ENCODE measurements at regions not wholly inside any gene's neighbourhood (a gene's known extent, or its start where the extent isn't known, plus 50 kb on each side); places are given as distances from the start of the nearest gene placed in this dataset.

GRCh38 chr7:46391231-46392201 is 470.4 kb upstream of the IGFBP3 start:
- Mint-ChIP-seq H3K9me3 (peaks cover 2% of the 10 kb centered on the region), H3K4me1 (no peaks in the 10 kb centered on the region), H3K4me3 (no peak overlapping the region), H3K36me3 (ENCODE audit: low read depth) (no peaks in the 10 kb centered on the region), H3K27ac (no peak overlapping the region), H3K27me3 (no peaks in the 10 kb centered on the region)
- no peak for DNase-seq
- POLR2A ChIA-PET: no interaction called here
- CTCF ChIA-PET: no interaction called here

- Mint-ChIP-seq H3K9me3 (peaks cover 2% of the 10 kb centered on the region), H3K27ac (no peak overlapping the region), H3K36me3 (ENCODE audit: low read depth) (no peaks in the 10 kb centered on the region), H3K4me1 (no peaks in the 10 kb centered on the region), H3K4me3 (no peak overlapping the region), H3K27me3 (no peaks in the 10 kb centered on the region)
- CTCF ChIA-PET: no interaction called here
- DNase-seq: no peak
- POLR2A ChIA-PET: no interaction called here
Observed at GRCh38 chr7:46390042-46390441, 469.0 kb upstream of the IGFBP3 start.

- no peak overlapping the region for H3K27ac Mint-ChIP-seq
- H3K27me3 Mint-ChIP-seq: no peaks in the 10 kb centered on the region
- CTCF ChIA-PET: no interaction called here
- peaks cover 2% of the 10 kb centered on the region for H3K9me3 Mint-ChIP-seq
- H3K4me3 Mint-ChIP-seq: no peak overlapping the region
- no peaks in the 10 kb centered on the region for H3K36me3 Mint-ChIP-seq (ENCODE audit: low read depth)
- POLR2A ChIA-PET: no interaction called here
- DNase-seq: no peak
- H3K4me1 Mint-ChIP-seq: no peaks in the 10 kb centered on the region
Observed at GRCh38 chr7:46389146-46389545, 468.1 kb upstream of the IGFBP3 start.

- H3K36me3 Mint-ChIP-seq (ENCODE audit: low read depth): no peaks in the 10 kb centered on the region
- no peaks in the 10 kb centered on the region for H3K4me1 Mint-ChIP-seq
- POLR2A ChIA-PET: no interaction called here
- no peak overlapping the region for H3K4me3 Mint-ChIP-seq
- H3K27ac Mint-ChIP-seq: no peak overlapping the region
- no peaks in the 10 kb centered on the region for H3K27me3 Mint-ChIP-seq
- DNase-seq: no peak
- CTCF ChIA-PET: no interaction called here
- H3K9me3 Mint-ChIP-seq: peaks cover 2% of the 10 kb centered on the region
Observed at GRCh38 chr7:46387646-46388045, 466.6 kb upstream of the IGFBP3 start.

- Mint-ChIP-seq H3K27ac (no peak overlapping the region), H3K36me3 (ENCODE audit: low read depth) (no peaks in the 10 kb centered on the region), H3K27me3 (no peaks in the 10 kb centered on the region), H3K4me3 (no peak overlapping the region), H3K9me3 (peaks cover 2% of the 10 kb centered on the region), H3K4me1 (no peaks in the 10 kb centered on the region)
- ChIA-PET CTCF (no interaction called here), POLR2A (no interaction called here)
- DNase-seq: no peak
Observed at GRCh38 chr7:46386428-46387399, 465.6 kb upstream of the IGFBP3 start.

- Mint-ChIP-seq H3K27me3 (no peaks in the 10 kb centered on the region), H3K4me1 (no peaks in the 10 kb centered on the region)
- POLR2A ChIA-PET: no interaction called here
Observed at GRCh38 chr7:46385662-46386309, 464.7 kb upstream of the IGFBP3 start.

GRCh38 chr7:46383605-46384004 is 462.5 kb upstream of the IGFBP3 start:
- Mint-ChIP-seq H3K27ac (no peak overlapping the region), H3K9me3 (peaks cover 2% of the 10 kb centered on the region), H3K4me3 (no peak overlapping the region), H3K4me1 (no peaks in the 10 kb centered on the region), H3K27me3 (no peaks in the 10 kb centered on the region), H3K36me3 (ENCODE audit: low read depth) (no peaks in the 10 kb centered on the region)
- DNase-seq: no peak
- ChIA-PET POLR2A (no interaction called here), CTCF (no interaction called here)

More at GRCh38 chr7:46385662-46386309, 464.7 kb upstream of the IGFBP3 start:
- CTCF ChIA-PET: no interaction called here
- DNase-seq: no peak
- Mint-ChIP-seq H3K27ac (no peak overlapping the region), H3K4me3 (no peak overlapping the region), H3K36me3 (ENCODE audit: low read depth) (no peaks in the 10 kb centered on the region), H3K9me3 (peaks cover 2% of the 10 kb centered on the region)

GRCh38 chr7:46369933-46370654 is 449.0 kb upstream of the IGFBP3 start:
- Mint-ChIP-seq H3K36me3 (ENCODE audit: low read depth) (no peaks in the 10 kb centered on the region), H3K9me3 (no peaks in the 10 kb centered on the region), H3K4me1 (no peaks in the 10 kb centered on the region), H3K27me3 (no peaks in the 10 kb centered on the region), H3K27ac (no peak overlapping the region), H3K4me3 (no peak overlapping the region)
- ChIA-PET POLR2A (no interaction called here), CTCF (interaction anchor here (0.6 kb wide), 1 partner anchor 10 kb away, joined by 4 read pairs; no protein-coding TSS in a partner anchor)
- no peak for DNase-seq

- POLR2A ChIA-PET: no interaction called here
- CTCF ChIA-PET: no interaction called here
- H3K9me3 Mint-ChIP-seq: no peaks in the 10 kb centered on the region
- H3K4me3 Mint-ChIP-seq: no peak overlapping the region
- H3K27me3 Mint-ChIP-seq: no peaks in the 10 kb centered on the region
- DNase-seq: no peak
- no peaks in the 10 kb centered on the region for H3K36me3 Mint-ChIP-seq (ENCODE audit: low read depth)
- H3K27ac Mint-ChIP-seq: no peak overlapping the region
- no peaks in the 10 kb centered on the region for H3K4me1 Mint-ChIP-seq
Observed at GRCh38 chr7:46368871-46369270, 447.8 kb upstream of the IGFBP3 start.

- DNase-seq: no peak
- Mint-ChIP-seq H3K4me3 (no peak overlapping the region), H3K27ac (no peak overlapping the region), H3K9me3 (no peaks in the 10 kb centered on the region), H3K36me3 (ENCODE audit: low read depth) (no peaks in the 10 kb centered on the region), H3K4me1 (no peaks in the 10 kb centered on the region), H3K27me3 (no peaks in the 10 kb centered on the region)
- ChIA-PET CTCF (interaction anchor here (0.7 kb wide), 1 partner anchor 498 kb away, joined by 3 read pairs; no protein-coding TSS in a partner anchor), POLR2A (interaction anchor here (0.6 kb wide), 1 partner anchor 395 kb away, joined by 4 read pairs; no protein-coding TSS in a partner anchor)
Observed at GRCh38 chr7:46366526-46366925, 445.5 kb upstream of the IGFBP3 start.

- POLR2A ChIA-PET: no interaction called here
- DNase-seq: no peak
- no peaks in the 10 kb centered on the region for H3K4me1 Mint-ChIP-seq
- no peaks in the 10 kb centered on the region for H3K9me3 Mint-ChIP-seq
- H3K4me3 Mint-ChIP-seq: no peak overlapping the region
- H3K36me3 Mint-ChIP-seq (ENCODE audit: low read depth): no peaks in the 10 kb centered on the region
- no peak overlapping the region for H3K27ac Mint-ChIP-seq
- CTCF ChIA-PET: no interaction called here
- H3K27me3 Mint-ChIP-seq: no peaks in the 10 kb centered on the region
Observed at GRCh38 chr7:46363688-46364087, 442.6 kb upstream of the IGFBP3 start.

- CTCF ChIA-PET: no interaction called here
Observed at GRCh38 chr7:46360811-46361210, 439.7 kb upstream of the IGFBP3 start.

More at GRCh38 chr7:46360811-46361210, 439.7 kb upstream of the IGFBP3 start:
- Mint-ChIP-seq H3K27me3 (no peaks in the 10 kb centered on the region), H3K9me3 (no peaks in the 10 kb centered on the region), H3K4me1 (no peaks in the 10 kb centered on the region), H3K36me3 (ENCODE audit: low read depth) (no peaks in the 10 kb centered on the region), H3K27ac (no peak overlapping the region), H3K4me3 (no peak overlapping the region)
- no peak for DNase-seq
- POLR2A ChIA-PET: no interaction called here

Measured in activated CD4-positive, alpha-beta T cell treated with anti-CD3 and anti-CD28 coated beads, Interleukin-2, amount 10 ng/mL, durations not matched to agents 7 days and 5 days (primary cell).